H9 (cell line): ENCODE measurements at regions not wholly inside any gene's neighbourhood (a gene's known extent, or its start where the extent isn't known, plus 50 kb on each side); places are given as distances from the start of the nearest gene placed in this dataset.

Source experiments
- DNase-seq: peaks from one replicate; pipeline ENCODE4 v3.0.0-alpha.2; 2017
- H2AFZ ChIP-seq: one replicate; pipeline ENCODE4 v1.6.1; 2013; ENCODE audit warnings: mild to moderate bottlenecking, low read length, control low read depth, moderate library complexity
- H2AK5ac ChIP-seq: 2 replicates; pipeline ENCODE4 v1.6.1; 2013; ENCODE audit warnings: low read length, control low read depth, mixed read lengths; ENCODE audit not compliant: insufficient read length
- H2BK120ac ChIP-seq: one replicate; pipeline ENCODE4 v1.6.1; 2013; ENCODE audit warnings: low read depth, mild to moderate bottlenecking, low read length, control low read depth, inconsistent platforms; ENCODE audit not compliant: poor library complexity, severe bottlenecking
- H2BK12ac ChIP-seq: 2 replicates; pipeline ENCODE4 v1.6.1; 2013; ENCODE audit warnings: low read length, control low read depth, mixed read lengths, low read depth; ENCODE audit not compliant: insufficient read length
- H2BK15ac ChIP-seq: 2 replicates; pipeline ENCODE4 v1.6.1; 2013; ENCODE audit warnings: low read depth, low read length, control low read depth
- H2BK20ac ChIP-seq: one replicate; pipeline ENCODE4 v1.6.1; 2013; ENCODE audit warnings: low read depth, mild to moderate bottlenecking, low read length, control low read depth, inconsistent platforms; ENCODE audit not compliant: poor library complexity, severe bottlenecking
- H2BK5ac ChIP-seq: 2 replicates; pipeline ENCODE4 v1.6.1; 2013; ENCODE audit warnings: low read length, control low read depth, mixed read lengths; ENCODE audit not compliant: insufficient read length
- H3K14ac ChIP-seq: 2 replicates; pipeline ENCODE4 v1.6.1; 2013; ENCODE audit warnings: low read length, control low read depth; ENCODE audit not compliant: insufficient read depth
- H3K18ac ChIP-seq: 2 replicates; pipeline ENCODE4 v1.6.1; 2013; ENCODE audit warnings: low read depth, mild to moderate bottlenecking, mixed read lengths, low read length, control low read depth; ENCODE audit not compliant: insufficient read length
- H3K23ac ChIP-seq: 2 replicates; pipeline ENCODE4 v1.6.1; 2013; ENCODE audit warnings: low read length, control low read depth, mixed read lengths, low read depth; ENCODE audit not compliant: insufficient read length
- H3K23me2 ChIP-seq: 2 replicates; pipeline ENCODE4 v1.6.1; 2013; ENCODE audit warnings: low read depth, mild to moderate bottlenecking, mixed read lengths, low read length, control low read depth; ENCODE audit not compliant: insufficient read length, poor library complexity, severe bottlenecking
- H3K27ac ChIP-seq: 2 replicates; pipeline ENCODE4 v1.5.1; 2013; ENCODE audit warnings: low read length, control low read depth, mixed read lengths, low read depth; ENCODE audit not compliant: insufficient read length
- H3K27me3 ChIP-seq: 2 replicates; pipeline ENCODE4 v1.6.1; 2013; ENCODE audit warnings: low read length, control low read depth, inconsistent platforms; ENCODE audit not compliant: insufficient read depth
- H3K4ac ChIP-seq: 2 replicates; pipeline ENCODE4 v1.6.1; 2013; ENCODE audit warnings: low read depth, mild to moderate bottlenecking, control low read depth, inconsistent platforms, low read length, moderate library complexity
- H3K4me1 ChIP-seq: 2 replicates; pipeline ENCODE4 v1.6.1; 2013; ENCODE audit warnings: low read length, control low read depth, inconsistent platforms; ENCODE audit not compliant: insufficient read depth
- H3K4me2 ChIP-seq: 2 replicates; pipeline ENCODE4 v1.6.1; 2013; ENCODE audit warnings: low read length, control low read depth, mixed read lengths; ENCODE audit not compliant: insufficient read length, insufficient read depth
- H3K56ac ChIP-seq: 2 replicates; pipeline ENCODE4 v1.6.1; 2013; ENCODE audit warnings: low read depth, mild to moderate bottlenecking, mixed read lengths, low read length, control low read depth; ENCODE audit not compliant: insufficient read length
- H3K79me1 ChIP-seq: 2 replicates; pipeline ENCODE4 v1.6.1; 2013; ENCODE audit warnings: low read depth, mild to moderate bottlenecking, moderate library complexity, low read length, control low read depth, inconsistent platforms; ENCODE audit not compliant: insufficient read depth, poor library complexity, severe bottlenecking
- H3K79me2 ChIP-seq: 2 replicates; pipeline ENCODE4 v1.6.1; 2013; ENCODE audit warnings: low read length, control low read depth, inconsistent platforms; ENCODE audit not compliant: insufficient read depth
- H3K9ac ChIP-seq: 2 replicates; pipeline ENCODE4 v1.6.1; 2013; ENCODE audit warnings: low read length, control low read depth, mixed read lengths; ENCODE audit not compliant: insufficient read length; ENCODE audit errors: extremely low read depth
- H3K9me3 ChIP-seq: one replicate; pipeline ENCODE4 v1.6.1; 2013; ENCODE audit warnings: low read depth, low read length, inconsistent platforms; ENCODE audit not compliant: control insufficient read depth
- H3T11ph ChIP-seq: one replicate; pipeline ENCODE4 v1.6.1; 2013; ENCODE audit warnings: mild to moderate bottlenecking, low read length, control low read depth, inconsistent platforms
- H4K20me1 ChIP-seq: one replicate; pipeline ENCODE4 v1.6.1; 2013; ENCODE audit not compliant: control insufficient read depth, insufficient read length, insufficient read depth
- H4K5ac ChIP-seq: 2 replicates; pipeline ENCODE4 v1.6.1; 2013; ENCODE audit warnings: low read depth, mild to moderate bottlenecking, mixed read lengths, low read length, control low read depth; ENCODE audit not compliant: insufficient read length
- H4K8ac ChIP-seq: replicated peaks from 2 replicates; pipeline ENCODE4 v1.6.1; 2013; ENCODE audit warnings: low read length, control low read depth, mixed read lengths, low read depth; ENCODE audit not compliant: insufficient read length
- H4K91ac ChIP-seq: 2 replicates; pipeline ENCODE4 v1.6.1; 2013; ENCODE audit warnings: low read depth, mild to moderate bottlenecking, moderate library complexity, mixed read lengths, low read length, control low read depth; ENCODE audit not compliant: insufficient read length
- H3K27ac Mint-ChIP-seq, 3 experiments: 2 replicates in 2 of 3; 3 replicates in 1 of 3; pipeline ENCODE4 v1.8.0; 2020 to 2021; ENCODE audit warnings: mixed read lengths in 3 of 3, mild to moderate bottlenecking in 1 of 3, moderate library complexity in 1 of 3
- H3K27me3 Mint-ChIP-seq: 2 replicates; pipeline ENCODE4 v1.8.0; 2021; ENCODE audit warnings: low read depth, mild to moderate bottlenecking, moderate library complexity, mixed read lengths
- H3K36me3 Mint-ChIP-seq, 3 experiments: 2 replicates in 2 of 3; 3 replicates in 1 of 3; pipeline ENCODE4 v1.8.0; 2020 to 2021; ENCODE audit warnings: low read depth in 3 of 3, mixed read lengths in 3 of 3; ENCODE audit not compliant: insufficient read depth in 1 of 3
- H3K4me1 Mint-ChIP-seq, 2 experiments: 2 replicates each; pipeline ENCODE4 v1.8.0; 2020; ENCODE audit warnings: mixed read lengths in 2 of 2
- H3K4me3 Mint-ChIP-seq, 2 experiments: 2 replicates in 1 of 2; 3 replicates in 1 of 2; pipeline ENCODE4 v1.8.0; 2020 to 2021; ENCODE audit warnings: mild to moderate bottlenecking in 2 of 2, mixed read lengths in 2 of 2, moderate library complexity in 1 of 2
- H3K9me3 Mint-ChIP-seq, 2 experiments: 2 replicates in 1 of 2; 3 replicates in 1 of 2; pipeline ENCODE4 v1.8.0; 2020; ENCODE audit warnings: mild to moderate bottlenecking in 2 of 2, mixed read lengths in 2 of 2, moderate library complexity in 1 of 2
- CTCF ChIP-seq: fragments of 200-600 bp; sonication (generic); conservative IDR thresholded peaks from 3 replicates; pipeline ENCODE4 v1.8.0; 2021; ENCODE audit warnings: antibody characterized with exemption, mild to moderate bottlenecking
- WGBS: extraction: QIAGEN DNeasy Blood & Tissue Kit; methylation state at CpG from one replicate; pipeline ENCODE4 v1.1.7; 2013; ENCODE audit warnings: missing lambda C conversion rate, low lambda C conversion rate, mixed read lengths; ENCODE audit not compliant: insufficient read length; ENCODE audit errors: extremely low coverage; 5-methylcytosine and 5-hydroxymethylcytosine counted together

- no CpG with 5 or more reads among the region's 5 CpGs for WGBS
- H3K18ac ChIP-seq, result no peak overlapping the region
- H3K9me3 Mint-ChIP-seq, result peaks cover 4% of the 10 kb centered on the region in 2 experiments; a peak in 2 of 5 replicates
These were observed 314.3 kb downstream of the C12orf75 start for GRCh38 chr12:105644770-105645169.

More at GRCh38 chr12:105644770-105645169, 314.3 kb downstream of the C12orf75 start:
- Mint-ChIP-seq H3K4me3 (no peak overlapping the region), H3K27me3 (peaks cover 4% of the 10 kb centered on the region; the same call in 1 of the 2 replicates), H3K36me3 (no peaks in the 10 kb centered on the region; a peak in 2 of 7 replicates), H3K4me1 (peaks cover 4 to 15% of the 10 kb centered on the region in 2 experiments), H3K27ac (no peak overlapping the region)
- Histone ChIP-seq H4K5ac (no peak overlapping the region), H3K14ac (no peak overlapping the region), H2AFZ (no peak overlapping the region), H3K4ac (no peak overlapping the region), H3K9me3 (no peaks in the 10 kb centered on the region), H2BK20ac (no peak overlapping the region), H3K79me1 (no peaks in the 10 kb centered on the region), H3K56ac (no peak overlapping the region), H3K9ac (no peak overlapping the region), H4K8ac (no peak overlapping the region), H4K91ac (no peak overlapping the region), H3K23me2 (no peaks in the 10 kb centered on the region), H3K27ac (no peak overlapping the region), H2BK120ac (no peak overlapping the region), H4K20me1 (no peaks in the 10 kb centered on the region), H3K23ac (no peak overlapping the region), H2BK15ac (no peak overlapping the region), H3K27me3 (no peaks in the 10 kb centered on the region), H2BK12ac (no peak overlapping the region), H3T11ph (no peak overlapping the region), H3K4me1 (no peaks in the 10 kb centered on the region), H3K4me2 (no peak overlapping the region), H2AK5ac (no peak overlapping the region), H2BK5ac (no peak overlapping the region), H3K79me2 (no peaks in the 10 kb centered on the region)
- TF ChIP-seq CTCF, result no peak
- no peak for DNase-seq
